Activated CD4-positive, alpha-beta T cell treated with anti-CD3 and anti-CD28 coated beads, Interleukin-2, amount 50 U/mL, for 4 hours (primary cell): ENCODE measurements at regions not wholly inside any gene's neighbourhood (a gene's known extent, or its start where the extent isn't known, plus 50 kb on each side); places are given as distances from the start of the nearest gene placed in this dataset.
"Not testable (repeated sequence)": the region's sequence is repeated elsewhere in the genome, so short reads cannot be mapped to it uniquely, and the experiment has no call there.

Experiments
- DNase-seq, 2 experiments: peaks; one replicate each; pipeline ENCODE4 v3.0.0-alpha.2; 2020

DNA sequence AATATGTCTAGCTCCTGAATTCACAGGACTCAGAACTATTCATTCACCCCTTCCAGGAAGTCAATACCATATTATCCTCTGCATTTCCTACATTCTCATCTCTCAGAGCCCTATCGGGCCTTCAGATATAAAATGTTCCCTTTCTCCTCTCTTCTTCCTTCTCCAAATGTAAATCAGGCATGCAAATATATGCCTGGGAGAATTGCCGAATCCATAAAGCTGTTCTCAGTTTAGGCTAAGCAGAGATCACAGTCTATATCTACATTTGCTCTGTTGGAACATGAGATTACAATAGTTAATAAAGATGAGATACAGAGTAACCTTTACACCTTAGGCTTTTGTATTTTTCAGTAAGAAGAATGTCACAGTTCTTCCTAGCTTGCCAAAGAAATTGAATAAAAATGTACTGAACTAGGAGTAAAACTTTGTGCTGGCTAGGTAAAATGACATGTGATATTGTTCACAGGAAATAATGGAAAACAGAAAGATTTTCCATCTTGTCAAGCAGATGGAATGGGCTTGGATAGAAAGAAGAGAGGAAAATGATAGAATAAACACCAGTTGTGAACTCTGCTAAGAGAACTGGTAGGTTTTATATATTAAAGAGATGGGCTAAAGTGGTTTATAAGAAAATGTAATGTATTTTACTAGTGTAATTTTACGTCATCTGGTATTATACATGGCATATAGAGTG lies 161.5 kb downstream of the NRIP1 start:
- no peak for DNase-seq

DNA sequence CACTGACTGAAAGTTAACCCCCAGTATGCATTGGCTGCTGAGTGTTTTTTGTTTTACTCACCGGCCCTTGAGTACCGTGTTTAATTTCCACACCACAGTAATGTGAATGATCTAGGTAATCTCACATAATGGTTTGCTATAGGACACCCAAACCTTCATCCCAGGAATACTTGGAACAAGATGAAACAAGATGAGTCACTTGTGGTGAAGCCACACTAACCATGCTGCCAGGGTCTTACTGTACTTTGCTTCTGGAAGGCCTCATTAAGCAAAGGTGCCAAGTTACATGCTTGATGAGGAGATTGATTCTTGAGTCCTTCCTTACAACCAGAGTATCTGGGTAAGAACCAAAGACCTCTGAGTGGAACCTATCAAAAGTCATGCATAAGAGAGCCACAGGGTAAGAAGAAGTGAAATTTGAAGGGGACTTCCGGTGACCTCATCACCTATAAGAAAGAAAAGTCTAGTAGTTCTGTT lies 163.3 kb downstream of the NRIP1 start:
- DNase-seq = no peak

DNA sequence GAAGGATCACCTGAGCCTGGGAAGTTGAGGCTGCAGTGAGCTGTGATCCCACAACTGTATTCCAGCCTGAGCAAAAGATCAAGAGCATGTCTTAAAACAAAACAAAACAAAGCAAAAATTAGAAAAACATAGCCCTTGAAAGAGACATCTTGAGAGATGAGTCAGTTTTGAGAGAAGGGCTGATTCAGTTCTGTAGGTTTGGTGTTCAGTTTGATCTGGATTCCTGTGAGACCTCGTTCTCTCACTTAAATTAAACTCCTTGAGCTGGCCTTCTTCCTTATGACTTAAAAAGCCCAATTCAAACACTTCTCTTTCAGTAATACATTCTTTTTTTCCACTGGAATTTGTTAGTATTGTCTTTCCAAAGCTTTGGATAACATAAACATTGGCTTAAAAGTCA lies 164.2 kb downstream of the NRIP1 start:
- DNase-seq = no peak

DNA sequence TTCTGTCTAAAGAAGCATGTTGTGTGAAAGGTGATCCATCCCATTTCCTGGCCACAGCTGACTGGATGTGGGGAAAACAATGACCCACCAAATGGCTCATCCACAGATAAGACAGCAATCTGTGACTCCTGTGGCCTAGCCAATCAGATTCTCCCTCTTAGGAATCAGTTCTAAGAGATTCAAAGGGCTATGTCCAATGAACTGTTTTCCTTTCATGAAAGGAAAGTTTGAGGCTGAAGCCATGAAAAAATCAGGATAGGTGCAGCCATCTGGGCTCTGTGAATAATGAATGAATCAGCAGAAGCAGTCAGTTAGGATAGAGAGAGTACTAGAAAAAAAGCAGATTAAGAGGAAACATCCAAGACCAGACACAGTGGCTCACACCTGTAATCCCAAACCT lies 164.7 kb downstream of the NRIP1 start:
- DNase-seq = no peak

DNA sequence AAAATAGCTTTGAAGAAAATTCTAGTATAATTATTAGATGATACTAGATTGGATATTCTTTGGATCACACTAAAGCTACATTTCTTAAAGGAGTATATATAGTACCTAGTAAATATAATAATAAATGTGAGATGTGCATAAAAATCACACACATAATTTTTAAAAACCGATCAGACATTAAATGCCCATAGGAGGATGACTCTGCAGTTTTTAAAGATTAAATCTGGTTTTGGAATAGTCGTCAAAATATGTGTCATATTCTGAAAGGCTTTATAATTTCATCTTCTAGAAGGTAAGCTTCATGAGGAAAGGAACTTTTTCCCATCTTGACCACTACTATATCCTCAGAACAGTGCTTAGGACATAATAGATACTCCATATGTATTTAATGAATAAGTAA lies 169.0 kb downstream of the NRIP1 start:
- DNase-seq = no peak

DNA sequence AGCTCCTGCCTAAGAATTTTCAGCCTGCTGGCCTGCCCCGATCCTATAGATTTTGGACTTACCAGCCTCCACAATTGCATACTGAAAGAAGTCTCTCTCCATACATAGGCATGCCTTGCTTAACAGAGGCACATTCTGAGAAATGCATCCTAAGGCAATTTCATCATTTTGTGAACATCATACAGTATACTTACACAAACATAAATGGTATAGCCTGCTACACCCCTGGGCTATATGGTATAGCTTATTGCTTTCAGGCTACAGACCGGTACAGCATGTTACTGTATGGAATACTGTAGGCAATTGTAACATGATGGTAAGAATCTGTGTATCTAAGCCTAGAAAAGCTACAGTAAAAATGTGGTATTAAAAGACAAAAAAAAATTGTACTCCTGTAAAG lies 174.7 kb downstream of the NRIP1 start:
- no peak for DNase-seq

DNA sequence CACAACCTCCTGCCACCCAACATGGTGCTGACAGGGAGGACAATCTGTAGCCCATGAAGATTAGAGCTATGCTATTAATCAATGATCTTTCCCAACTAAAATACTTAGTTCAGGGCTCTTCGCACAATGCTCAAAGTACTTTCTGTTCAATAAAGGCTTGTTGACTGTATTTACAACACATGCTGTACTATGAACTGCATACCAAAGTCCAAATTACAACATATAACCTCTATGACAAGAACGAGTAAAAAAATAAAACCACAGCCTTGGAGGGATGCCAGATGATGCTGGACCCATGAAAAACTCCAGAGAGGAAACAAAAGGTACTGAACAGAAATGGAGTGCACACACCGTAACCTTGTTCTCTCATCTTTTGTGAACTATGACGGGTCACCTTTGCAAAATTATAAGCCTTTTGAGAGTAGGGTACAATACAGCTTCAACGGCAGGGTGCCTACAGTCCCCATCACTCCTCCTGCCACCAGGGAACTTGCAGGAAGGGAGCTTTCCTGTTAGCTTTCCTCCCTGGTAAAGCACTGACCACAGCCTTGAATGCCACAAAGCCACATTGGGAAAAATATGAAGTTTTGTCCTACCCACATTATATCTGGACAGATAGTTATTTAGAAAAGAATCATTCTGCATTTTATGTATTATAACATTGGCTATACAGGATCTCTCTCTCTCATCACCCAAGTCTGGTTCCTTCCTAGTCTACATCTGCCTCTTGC lies 175.6 kb downstream of the NRIP1 start:
- DNase-seq = no peak

DNA sequence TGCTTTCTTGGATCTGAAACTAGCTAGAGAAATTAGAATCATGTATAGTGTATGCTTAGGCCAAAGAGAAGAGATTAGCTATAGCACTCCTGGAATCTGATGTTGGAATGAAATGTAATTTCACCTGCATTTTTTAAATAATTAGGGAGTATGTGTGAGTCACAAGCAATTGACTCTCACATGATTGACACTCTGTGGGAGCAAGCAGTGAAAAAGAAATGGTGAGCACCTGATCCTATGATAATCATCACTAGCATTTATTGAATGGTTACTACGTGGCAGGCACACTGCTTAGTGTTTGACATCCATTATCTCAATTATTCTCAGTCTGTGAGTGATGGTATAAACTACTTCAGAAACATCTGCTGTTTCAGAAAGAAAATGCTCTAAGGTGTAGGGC lies 176.6 kb downstream of the NRIP1 start:
- no peak for DNase-seq

DNA sequence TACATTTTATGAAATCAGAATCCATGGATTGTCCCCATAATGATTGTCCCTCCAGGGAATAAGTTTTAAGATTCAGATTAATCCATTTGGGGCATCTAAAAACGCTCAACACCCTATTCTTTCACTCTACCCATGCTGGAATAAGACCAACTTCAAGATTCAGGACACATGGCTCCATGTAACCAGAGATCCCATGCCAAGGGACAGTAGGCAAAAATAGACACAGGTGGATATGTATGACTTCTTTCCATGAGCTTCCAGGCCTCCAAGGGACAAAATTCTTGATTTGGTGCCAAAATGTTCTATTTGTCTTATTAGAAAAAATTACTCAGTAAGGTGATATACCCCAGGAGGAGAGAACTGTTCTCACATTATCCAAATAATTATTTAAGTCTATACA lies 178.8 kb downstream of the NRIP1 start:
- no peak for DNase-seq

DNA sequence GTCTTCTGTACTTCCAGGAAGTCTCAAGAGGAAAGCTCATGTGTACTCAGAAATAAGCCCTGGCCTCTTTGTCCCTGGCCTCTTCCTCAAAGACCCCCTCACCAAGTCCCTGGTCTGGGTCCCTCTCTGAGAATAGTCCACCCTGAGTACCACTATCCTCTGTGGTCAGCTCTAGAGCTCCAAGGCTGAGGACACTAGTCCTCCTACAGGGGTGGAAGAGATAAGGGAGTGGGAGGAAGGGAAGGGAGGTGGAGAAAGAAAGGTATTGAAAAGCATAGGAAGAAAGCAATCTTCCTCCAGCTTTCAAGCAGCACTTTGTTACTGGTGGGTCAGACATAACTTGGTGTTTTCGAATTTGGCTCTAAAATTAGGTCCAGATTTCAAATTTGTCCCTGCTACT lies 181.4 kb downstream of the NRIP1 start:
- no peak for DNase-seq

DNA sequence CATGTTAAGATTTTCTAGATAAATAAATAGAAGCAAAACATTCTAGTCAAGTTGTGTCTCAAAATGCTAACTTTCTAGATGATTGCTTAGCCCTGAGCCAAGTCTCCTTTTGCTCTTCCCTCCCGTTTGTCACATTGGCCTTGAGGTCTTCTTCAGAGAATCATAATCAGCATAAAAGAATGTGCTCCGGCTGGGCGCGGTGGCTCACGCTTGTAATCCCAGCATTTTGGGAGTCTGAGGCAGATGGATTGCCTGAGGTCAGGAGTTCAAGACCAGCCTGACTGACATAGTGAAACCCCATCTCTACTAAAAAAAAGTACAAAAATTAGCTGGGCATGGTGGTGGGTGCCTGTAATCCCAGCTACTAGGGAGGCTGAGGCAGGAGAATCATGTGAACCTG lies 182.3 kb downstream of the NRIP1 start:
- DNase-seq = not testable (repeated sequence)

DNA sequence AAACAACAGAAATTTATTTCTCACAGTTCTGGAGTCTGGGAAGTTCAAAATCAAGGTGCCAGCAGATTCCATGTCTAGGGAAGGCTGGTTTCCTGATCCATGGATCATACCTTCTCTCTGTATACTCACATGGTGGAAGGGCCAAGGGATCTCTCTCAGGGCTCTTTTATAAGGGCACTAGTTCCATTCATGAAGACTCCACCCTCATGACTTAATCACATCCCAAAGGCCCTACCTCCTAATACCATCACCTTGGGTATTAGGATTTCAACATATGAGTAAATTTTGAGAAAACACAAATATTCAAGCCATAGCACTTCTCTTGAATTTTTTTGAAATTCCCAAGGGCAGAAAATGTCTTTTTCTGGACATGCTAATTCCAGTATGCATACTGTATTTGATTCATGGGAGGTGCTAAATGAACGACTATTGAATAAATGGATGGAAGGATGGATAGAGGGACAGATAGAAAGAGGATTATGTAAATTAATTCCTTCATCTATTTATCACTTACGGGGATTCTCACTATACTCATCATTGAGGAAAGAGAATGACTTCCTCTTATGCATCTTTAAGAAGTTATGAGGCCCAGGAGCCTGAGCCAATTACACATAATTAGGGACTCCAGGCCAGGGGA lies 182.8 kb downstream of the NRIP1 start:
- DNase-seq = no peak

DNA sequence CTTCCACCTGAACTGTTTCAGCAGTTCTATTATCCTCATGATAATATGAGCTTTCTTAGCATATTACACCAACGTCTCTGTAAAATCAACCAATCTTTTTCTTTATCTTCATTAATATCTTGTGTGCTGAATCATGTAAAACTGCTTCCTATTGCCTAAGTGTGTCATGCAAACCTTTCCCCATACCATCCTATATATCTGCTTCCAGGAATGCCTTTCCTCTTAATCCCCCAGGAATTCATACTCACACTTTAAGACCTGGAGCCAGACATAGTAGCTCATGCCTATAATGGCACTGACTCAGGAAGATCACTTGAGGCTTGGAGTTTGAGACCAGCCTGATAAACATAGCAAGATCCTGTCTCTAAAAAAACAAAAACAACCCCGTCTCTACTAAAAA lies 183.9 kb downstream of the NRIP1 start:
- no peak for DNase-seq

DNA sequence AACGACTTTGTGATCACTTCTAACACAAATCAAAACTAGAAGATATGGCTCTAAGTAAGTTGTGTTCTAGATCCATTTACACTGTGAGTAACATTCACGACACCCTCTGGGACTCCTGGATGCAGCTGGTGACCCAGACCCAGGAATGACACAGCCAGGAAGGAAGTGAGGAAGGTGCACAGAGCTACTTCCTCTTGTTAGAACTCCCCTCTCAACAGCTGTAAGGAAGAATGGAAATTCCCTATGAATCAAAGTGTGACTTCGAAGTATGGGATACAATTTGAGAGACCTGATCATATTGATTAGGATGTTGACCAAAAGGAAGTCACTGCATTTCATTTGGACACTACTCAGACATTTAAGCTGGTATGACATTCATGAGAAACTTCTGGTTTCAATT lies 185.3 kb downstream of the NRIP1 start:
- DNase-seq = no peak

DNA sequence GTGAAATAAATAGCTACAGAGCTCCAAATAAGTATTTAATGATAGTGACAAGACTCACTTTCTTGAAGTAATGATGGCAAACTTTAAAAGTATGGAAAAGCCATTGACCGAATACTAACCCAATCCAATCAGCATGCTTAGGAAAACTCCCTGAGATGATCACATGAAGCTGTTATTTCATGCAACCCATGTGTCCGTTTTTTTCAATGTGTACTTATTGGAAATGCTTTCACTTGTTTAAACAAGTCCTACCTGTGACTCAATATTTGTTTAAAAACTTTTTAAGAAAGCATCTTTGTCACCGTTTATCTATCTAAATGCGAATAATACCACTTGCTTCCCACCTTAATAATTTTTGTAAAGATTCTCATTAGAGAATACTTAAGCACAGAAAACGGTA lies 185.8 kb downstream of the NRIP1 start:
- DNase-seq = no peak

DNA sequence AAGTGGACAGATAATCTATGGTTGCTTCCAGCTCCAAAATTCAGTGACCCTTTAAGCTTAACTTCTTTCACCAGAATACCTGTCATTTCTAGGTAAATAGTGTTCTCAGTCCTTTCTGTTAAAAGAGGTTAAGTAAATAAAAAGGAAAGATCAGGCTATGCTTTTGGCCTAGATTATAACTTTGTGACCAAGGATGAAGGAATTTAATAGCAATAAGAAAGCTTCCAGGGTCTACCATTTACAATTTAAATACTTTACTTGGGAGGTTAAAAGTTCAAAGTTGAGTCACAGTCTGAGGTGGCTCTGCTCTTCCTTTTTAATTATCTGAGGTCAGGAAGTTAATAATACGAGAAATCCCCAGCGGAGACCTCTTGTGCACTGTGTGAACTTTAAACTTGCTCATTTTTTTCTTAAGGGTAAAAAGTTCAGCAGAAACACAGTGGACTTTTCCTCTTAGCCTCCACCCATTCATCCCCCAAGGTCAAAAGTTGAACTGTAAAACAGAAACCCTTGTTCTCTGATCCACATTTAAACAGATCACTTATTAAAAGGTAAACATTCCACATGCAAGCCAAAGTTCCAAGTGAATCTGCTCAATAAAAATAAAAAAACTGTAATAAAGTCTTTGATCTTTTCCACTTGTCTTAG lies 187.1 kb downstream of the NRIP1 start:
- no peak for DNase-seq

DNA sequence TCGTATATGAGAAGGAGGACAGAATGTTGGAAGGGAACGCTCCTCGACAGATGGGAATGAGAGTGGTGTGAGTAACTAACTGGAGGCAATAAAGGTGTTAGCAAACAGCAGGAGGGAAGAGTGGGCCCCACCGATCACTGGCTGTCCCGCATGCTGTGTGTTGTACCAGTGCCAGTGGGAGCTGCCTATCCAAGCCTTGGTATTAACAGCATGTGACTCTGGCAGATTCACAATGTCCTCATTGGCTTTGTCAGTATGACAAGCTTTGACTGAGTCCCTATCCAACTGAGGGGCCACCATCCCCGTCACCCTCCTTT lies 188.3 kb downstream of the NRIP1 start:
- DNase-seq = no peak

DNA sequence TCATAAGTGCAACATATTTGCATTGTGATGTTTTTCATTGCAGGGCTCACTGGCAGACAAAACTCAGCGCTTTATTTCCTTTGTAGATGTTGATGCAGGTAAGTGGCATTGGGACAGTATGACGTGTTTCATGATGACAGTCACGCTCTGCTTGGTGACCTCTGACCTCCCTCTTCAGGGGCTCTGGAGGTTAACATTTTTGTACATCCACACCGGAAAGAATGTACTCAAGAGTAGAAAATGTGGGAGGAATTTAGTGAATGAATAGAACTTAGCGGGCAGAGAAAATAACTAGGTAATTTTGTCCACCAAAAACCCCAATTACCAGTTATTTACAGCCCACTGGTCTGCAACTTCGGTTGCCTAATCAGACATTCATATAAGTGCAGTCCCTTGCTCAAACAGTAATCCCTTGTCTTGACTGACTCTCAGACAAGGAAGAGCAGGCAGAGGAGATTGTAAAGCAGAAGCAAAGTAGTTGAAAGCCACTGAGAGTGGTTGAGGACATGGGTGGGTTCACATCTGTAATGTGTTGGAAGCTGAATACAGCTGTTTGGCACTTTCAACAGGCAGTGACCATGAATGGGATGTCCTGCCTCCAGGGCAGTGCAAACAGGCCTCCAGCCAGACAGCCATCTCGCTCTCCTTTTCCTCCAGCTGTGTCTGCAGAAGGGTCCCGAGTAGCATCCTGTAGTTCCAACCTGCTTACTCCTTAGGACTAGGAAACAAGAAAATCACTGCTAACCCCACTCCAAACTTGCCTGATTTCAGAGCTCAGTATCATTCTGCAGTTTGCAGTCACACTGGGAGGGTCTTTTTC lies 188.9 kb downstream of the NRIP1 start:
- no peak for DNase-seq

DNA sequence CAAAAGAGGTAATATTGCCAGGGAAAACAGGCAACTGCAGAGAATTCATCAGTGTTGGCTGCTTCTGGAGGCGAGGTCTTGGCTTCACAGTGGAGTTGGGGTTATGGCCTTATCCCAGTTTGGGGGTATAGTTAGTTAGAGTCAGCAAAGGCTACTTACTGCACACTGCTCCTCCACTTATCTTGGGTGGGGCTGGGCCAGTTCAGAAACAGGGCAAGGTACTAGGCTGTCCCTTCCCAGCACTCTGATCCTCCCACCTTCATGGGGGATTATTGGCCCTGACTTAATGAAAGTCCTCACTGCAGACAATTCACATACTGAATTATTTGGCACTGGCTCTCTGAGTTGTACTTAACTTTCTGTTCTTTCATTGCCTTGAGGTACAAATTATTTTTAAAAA lies 189.6 kb downstream of the NRIP1 start:
- no peak for DNase-seq

DNA sequence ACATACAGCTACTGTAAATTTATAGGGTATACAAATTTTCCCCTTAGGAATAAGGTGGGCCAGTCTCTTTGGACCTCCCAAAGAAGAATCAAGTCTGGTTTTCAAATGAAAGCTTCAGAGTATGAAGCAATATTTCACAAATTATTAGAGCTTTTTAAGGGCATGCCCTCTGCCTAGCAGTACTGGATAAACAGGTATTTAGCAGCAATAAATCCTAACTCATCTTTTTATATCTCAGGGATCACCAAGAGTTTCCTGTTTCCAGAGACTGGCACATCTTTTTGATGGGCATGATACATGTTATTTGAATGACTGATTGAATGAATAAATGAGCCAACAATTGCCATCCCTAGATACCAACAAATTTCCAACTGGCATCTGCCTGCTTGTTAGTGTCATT lies 190.4 kb downstream of the NRIP1 start:
- DNase-seq = no peak

DNA sequence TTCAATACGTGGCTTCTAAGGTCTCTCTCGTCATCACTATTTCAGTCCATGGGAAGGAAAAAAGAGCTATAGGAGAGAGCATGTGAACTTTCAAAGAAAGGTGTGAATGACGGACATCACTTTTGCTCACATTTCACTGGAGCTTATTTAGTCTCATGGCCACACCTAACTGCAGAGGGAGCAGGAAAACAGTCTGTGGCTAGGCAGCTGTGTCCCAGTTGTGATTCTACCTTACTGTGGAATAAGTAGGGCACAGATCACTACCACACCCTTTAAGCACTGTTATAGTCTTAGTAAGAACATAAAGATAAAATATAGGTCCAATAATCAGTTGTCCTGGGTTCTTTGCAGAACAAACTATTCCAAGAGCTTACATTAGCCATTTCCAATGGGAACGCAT lies 192.9 kb downstream of the NRIP1 start:
- no peak for DNase-seq

DNA sequence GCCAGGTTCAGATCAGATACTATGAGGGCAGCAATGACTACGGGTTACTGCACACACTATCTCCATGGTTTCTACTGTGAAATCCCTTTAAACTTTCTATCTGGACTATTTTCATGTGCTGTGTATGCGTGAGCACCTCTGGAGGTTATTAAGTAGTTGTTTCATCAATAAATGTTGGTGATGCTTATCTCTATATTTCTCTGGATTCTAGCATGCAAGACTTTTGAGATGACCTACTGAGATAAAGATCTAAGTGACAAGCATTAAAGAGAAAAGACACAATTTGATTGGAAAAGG lies 194.0 kb downstream of the NRIP1 start:
- no peak for DNase-seq
